ENCODE measurements at regions not wholly inside any gene's neighbourhood (a gene's known extent, or its start where the extent isn't known, plus 50 kb on each side); places are given as distances from the start of the nearest gene placed in this dataset.

DNA sequence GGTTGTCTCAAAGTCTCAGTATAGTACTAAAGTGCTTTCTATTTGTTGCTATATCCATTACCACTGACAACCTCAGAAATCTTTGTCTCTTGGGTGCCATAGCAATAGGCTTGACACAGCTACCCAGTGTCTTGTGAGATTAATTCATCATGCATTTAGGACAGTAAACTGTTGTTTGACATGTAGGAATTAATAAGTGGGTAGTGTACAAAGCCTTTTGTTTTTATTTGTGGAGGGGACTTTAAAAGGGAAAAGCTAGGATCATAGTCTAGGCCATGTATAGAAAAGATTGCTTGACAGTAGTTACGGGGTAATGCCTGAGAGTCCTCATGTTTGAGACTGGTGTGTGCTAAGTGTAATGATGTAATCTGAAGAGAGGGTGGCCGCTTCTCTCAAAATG, 102.6 kb upstream of the AGR3 start:
- ChIA-PET CTCF (interaction anchor here (2.1 to 3.4 kb wide), 4 partner anchors 79 to 318 kb away, joined by 8 to 21 read pairs (median 16); partner anchors contain the start of gene AHR), POLR2A (no interaction called here)
- H3K27ac ChIP-seq, result peak overlapping the region; percentile 4 to 56; a peak in 3 of 6 replicates
- no peak for FAIRE-seq
- DNase-seq (ENCODE audit: low read depth in 1 of 2, low spot score in 1 of 2), result no peak
- TF ChIP-seq JUNB (IDR thresholded peaks at IDR 0.05), result no peak
- TF ChIP-seq CBX8 (IDR thresholded peaks at IDR 0.05), result no peak
- TF ChIP-seq, protein P1, sequence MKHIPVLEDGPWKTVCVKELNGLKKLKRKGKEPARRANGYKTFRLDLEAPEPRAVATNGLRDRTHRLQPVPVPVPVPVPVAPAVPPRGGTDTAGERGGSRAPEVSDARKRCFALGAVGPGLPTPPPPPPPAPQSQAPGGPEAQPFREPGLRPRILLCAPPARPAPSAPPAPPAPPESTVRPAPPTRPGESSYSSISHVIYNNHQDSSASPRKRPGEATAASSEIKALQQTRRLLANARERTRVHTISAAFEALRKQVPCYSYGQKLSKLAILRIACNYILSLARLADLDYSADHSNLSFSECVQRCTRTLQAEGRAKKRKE (CRISPR knock-in tag; IDR thresholded peaks at IDR 0.05; ENCODE audit: low read depth), result no peak
- TF ChIP-seq, protein P2, sequence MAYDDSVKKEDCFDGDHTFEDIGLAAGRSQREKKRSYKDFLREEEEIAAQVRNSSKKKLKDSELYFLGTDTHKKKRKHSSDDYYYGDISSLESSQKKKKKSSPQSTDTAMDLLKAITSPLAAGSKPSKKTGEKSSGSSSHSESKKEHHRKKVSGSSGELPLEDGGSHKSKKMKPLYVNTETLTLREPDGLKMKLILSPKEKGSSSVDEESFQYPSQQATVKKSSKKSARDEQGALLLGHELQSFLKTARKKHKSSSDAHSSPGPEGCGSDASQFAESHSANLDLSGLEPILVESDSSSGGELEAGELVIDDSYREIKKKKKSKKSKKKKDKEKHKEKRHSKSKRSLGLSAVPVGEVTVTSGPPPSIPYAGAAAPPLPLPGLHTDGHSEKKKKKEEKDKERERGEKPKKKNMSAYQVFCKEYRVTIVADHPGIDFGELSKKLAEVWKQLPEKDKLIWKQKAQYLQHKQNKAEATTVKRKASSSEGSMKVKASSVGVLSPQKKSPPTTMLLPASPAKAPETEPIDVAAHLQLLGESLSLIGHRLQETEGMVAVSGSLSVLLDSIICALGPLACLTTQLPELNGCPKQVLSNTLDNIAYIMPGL (CRISPR knock-in tag; IDR thresholded peaks at IDR 0.05; ENCODE audit: borderline replicate concordance), result no peak
- no peak for TF ChIP-seq HOXA7 (CRISPR knock-in tag; IDR thresholded peaks at IDR 0.05)
- TF ChIP-seq HEYL (CRISPR knock-in tag; IDR thresholded peaks at IDR 0.05), result no peak
- no peak for TF ChIP-seq CHD4 (IDR thresholded peaks at IDR 0.05; ENCODE audit: borderline replicate concordance)
- TF ChIP-seq MYC (IDR thresholded peaks at IDR 0.05; ENCODE audit: borderline replicate concordance, low read length), result no peak
- no peak for TF ChIP-seq KDM5A (IDR thresholded peaks at IDR 0.05)
- TF ChIP-seq FOXS1 (CRISPR knock-in tag; IDR thresholded peaks at IDR 0.05), result no peak
- TF ChIP-seq HOXB5 (CRISPR knock-in tag; IDR thresholded peaks at IDR 0.05), result no peak
- no peak for TF ChIP-seq RFX5 (IDR thresholded peaks at IDR 0.05)
- TF ChIP-seq ESRRA (IDR thresholded peaks at IDR 0.05; ENCODE audit: borderline replicate concordance, low read length), result no peak
- ATAC-seq, result no peak
- H3K9me3 ChIP-seq, result no peaks in the 10 kb centered on the region
- no peak overlapping the region for H3K4me3 ChIP-seq
- peaks cover 23% of the 10 kb centered on the region for H3K4me1 ChIP-seq
- 91% methylated on average over 2 of the region's 2 CpGs for WGBS (ENCODE audit: missing lambda C conversion rate)
- H3K4me2 ChIP-seq, result no peak overlapping the region

DNA sequence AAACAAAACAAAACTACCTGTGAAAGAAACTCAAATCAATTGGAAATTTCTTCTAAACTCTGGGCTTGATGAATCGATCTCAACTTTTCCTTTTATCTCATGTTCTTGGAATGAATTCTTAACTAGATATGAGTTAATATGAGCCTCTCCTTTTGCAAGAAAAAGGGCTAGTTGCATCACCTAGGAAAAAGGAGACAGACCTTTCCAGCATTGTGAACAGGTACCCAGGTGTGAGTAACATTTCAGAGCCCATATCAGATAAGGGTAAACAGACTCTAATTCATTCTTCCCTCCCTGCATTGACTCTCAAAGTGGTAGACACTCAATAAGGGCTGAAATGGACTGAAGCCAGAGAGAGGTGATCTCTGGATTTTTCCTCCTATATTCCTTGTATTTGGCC, 103.8 kb upstream of the AGR3 start:
- H3K27ac ChIP-seq, result peak overlapping the region; percentile 23 to 61; a peak in 4 of 6 replicates
- H3K4me3 ChIP-seq, result no peak overlapping the region
- ChIA-PET POLR2A (no interaction called here), CTCF (interaction anchor here (3.4 kb wide), 1 partner anchor 316 kb away, joined by 14 read pairs; no protein-coding TSS in a partner anchor)
- ATAC-seq, result no peak
- peaks cover 26% of the 10 kb centered on the region for H3K4me1 ChIP-seq
- DNase-seq (ENCODE audit: low read depth in 1 of 2, low spot score in 1 of 2), result no peak
- peak in 1 of 2 experiments; percentile 26; a peak in 1 of 4 replicates for TF ChIP-seq CEBPB (IDR thresholded peaks at IDR 0.05)
- TF ChIP-seq CBX2 (IDR thresholded peaks at IDR 0.05; ENCODE audit: borderline replicate concordance, low read depth), result no peak
- 85% methylated on average over 1 of the region's 1 CpG for WGBS (ENCODE audit: missing lambda C conversion rate)
- FAIRE-seq, result no peak
- no peaks in the 10 kb centered on the region for H3K9me3 ChIP-seq
- no peak overlapping the region for H3K4me2 ChIP-seq

DNA sequence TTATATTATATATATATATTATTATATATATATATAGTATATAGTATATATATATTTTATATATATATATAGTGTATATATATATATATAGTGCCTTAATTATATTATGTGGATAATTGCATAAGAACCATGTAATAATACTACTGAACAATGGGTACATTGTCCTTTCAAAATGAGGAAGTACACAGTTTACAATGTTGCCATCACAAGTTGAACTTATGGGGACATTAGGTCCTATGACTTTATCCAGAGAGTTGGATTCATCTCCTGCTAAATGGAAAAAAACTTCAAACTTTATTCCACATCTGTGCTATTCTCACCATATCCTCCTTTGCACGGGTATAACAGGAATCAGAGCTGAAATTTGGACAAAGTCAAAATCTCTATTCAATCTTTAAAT, 105.0 kb upstream of the AGR3 start:
- FAIRE-seq (no peak), DNase-seq (ENCODE audit: low read depth in 1 of 2, low spot score in 1 of 2) (no peak), ATAC-seq (no peak)
- CTCF ChIA-PET, result interaction anchor here (0.7 to 1.4 kb wide), 5 partner anchors 10 to 574 kb away, joined by 3 to 8 read pairs (median 3); no protein-coding TSS in a partner anchor
- Histone ChIP-seq H3K9me3 (no peaks in the 10 kb centered on the region), H3K4me2 (no peak overlapping the region), H3K4me1 (peaks cover 33% of the 10 kb centered on the region), H3K27ac (peak overlapping the region in 1 of 2 experiments; percentile 65; a peak in 1 of 6 replicates), H3K4me3 (no peak overlapping the region)
- POLR2A ChIA-PET, result no interaction called here
- 91% methylated on average over 1 of the region's 1 CpG for WGBS (ENCODE audit: missing lambda C conversion rate)
- TF ChIP-seq ZSCAN20 (CRISPR knock-in tag; IDR thresholded peaks at IDR 0.05) (no peak), MYC (IDR thresholded peaks at IDR 0.05; ENCODE audit: borderline replicate concordance, low read length) (no peak), SREBF2 (IDR thresholded peaks at IDR 0.05) (no peak), FOSB (CRISPR knock-in tag; IDR thresholded peaks at IDR 0.05) (no peak), POLR2AphosphoS2 (conservative IDR thresholded peaks at IDR 0.05; ENCODE audit: low read length) (no peak), FOSL2 (IDR thresholded peaks at IDR 0.05) (no peak), FOSL2 (CRISPR knock-in tag; IDR thresholded peaks at IDR 0.05) (no peak), ESRRA (IDR thresholded peaks at IDR 0.05; ENCODE audit: borderline replicate concordance, low read length) (no peak), KDM1A (IDR thresholded peaks at IDR 0.05; ENCODE audit: low read depth) (no peak), MAZ (IDR thresholded peaks at IDR 0.05; ENCODE audit: borderline replicate concordance, low read depth, low read length) (no peak), POLR2A (IDR thresholded peaks at IDR 0.05; ENCODE audit: low read length) (no peak), EP300 (IDR thresholded peaks at IDR 0.05) (no peak), CEBPB (IDR thresholded peaks at IDR 0.05) (no peak), RARB (CRISPR knock-in tag; IDR thresholded peaks at IDR 0.05) (no peak)
- TF ChIP-seq, protein P3, sequence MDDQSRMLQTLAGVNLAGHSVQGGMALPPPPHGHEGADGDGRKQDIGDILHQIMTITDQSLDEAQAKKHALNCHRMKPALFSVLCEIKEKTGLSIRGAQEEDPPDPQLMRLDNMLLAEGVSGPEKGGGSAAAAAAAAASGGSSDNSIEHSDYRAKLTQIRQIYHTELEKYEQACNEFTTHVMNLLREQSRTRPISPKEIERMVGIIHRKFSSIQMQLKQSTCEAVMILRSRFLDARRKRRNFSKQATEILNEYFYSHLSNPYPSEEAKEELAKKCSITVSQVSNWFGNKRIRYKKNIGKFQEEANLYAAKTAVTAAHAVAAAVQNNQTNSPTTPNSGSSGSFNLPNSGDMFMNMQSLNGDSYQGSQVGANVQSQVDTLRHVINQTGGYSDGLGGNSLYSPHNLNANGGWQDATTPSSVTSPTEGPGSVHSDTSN (IDR thresholded peaks at IDR 0.05), result no peak
- TF ChIP-seq, protein P4, sequence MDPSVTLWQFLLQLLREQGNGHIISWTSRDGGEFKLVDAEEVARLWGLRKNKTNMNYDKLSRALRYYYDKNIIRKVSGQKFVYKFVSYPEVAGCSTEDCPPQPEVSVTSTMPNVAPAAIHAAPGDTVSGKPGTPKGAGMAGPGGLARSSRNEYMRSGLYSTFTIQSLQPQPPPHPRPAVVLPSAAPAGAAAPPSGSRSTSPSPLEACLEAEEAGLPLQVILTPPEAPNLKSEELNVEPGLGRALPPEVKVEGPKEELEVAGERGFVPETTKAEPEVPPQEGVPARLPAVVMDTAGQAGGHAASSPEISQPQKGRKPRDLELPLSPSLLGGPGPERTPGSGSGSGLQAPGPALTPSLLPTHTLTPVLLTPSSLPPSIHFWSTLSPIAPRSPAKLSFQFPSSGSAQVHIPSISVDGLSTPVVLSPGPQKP (IDR thresholded peaks at IDR 0.05; ENCODE audit: low read depth, low read length), result no peak
- TF ChIP-seq, protein P1 (CRISPR knock-in tag; IDR thresholded peaks at IDR 0.05; ENCODE audit: low read depth), result no peak
